ENCODE measurements at regions not wholly inside any gene's neighbourhood (a gene's known extent, or its start where the extent isn't known, plus 50 kb on each side); places are given as distances from the start of the nearest gene placed in this dataset.

- Histone ChIP-seq H2AK5ac (ENCODE audit: low read depth, low read length) (no peak overlapping the region), H3K23ac (ENCODE audit: low read depth, low read length) (no peak overlapping the region), H3K56ac (ENCODE audit: extremely low read depth, insufficient read depth, low read length) (no peak overlapping the region), H3K4me3 (ENCODE audit: insufficient read depth, low read depth, low read length) (no peak overlapping the region), H3K4me1 (ENCODE audit: control insufficient read depth, insufficient read depth, low read length) (no peaks in the 10 kb centered on the region), H2BK5ac (ENCODE audit: low read depth, low read length, poor library complexity, severe bottlenecking) (no peak overlapping the region), H3K79me1 (ENCODE audit: low read depth in 1 of 2, low read length in 2 of 2) (no peaks in the 10 kb centered on the region), H4K20me1 (ENCODE audit: insufficient read depth, low read length) (no peaks in the 10 kb centered on the region), H3K9ac (ENCODE audit: low read depth, low read length) (no peak overlapping the region), H4K5ac (ENCODE audit: low read depth, low read length) (no peak overlapping the region), H3K18ac (ENCODE audit: low read depth, low read length) (no peak overlapping the region), H3K9me3 (ENCODE audit: control insufficient read depth, insufficient read depth, low read length) (0 out of 2 replicates have a peak, but pooled peaks cover 2% of the 10 kb centered on the region), H3K27ac (ENCODE audit: insufficient read depth, low read length) (no peak overlapping the region), H4K8ac (ENCODE audit: low read depth in 2 of 2, low read length in 2 of 2) (no peak overlapping the region), H3K27me3 (ENCODE audit: control insufficient read depth, insufficient read depth, low read length) (no peaks in the 10 kb centered on the region), H3K9me1 (ENCODE audit: insufficient read depth, low read length) (no peaks in the 10 kb centered on the region), H3K4ac (ENCODE audit: low read depth, low read length) (no peak overlapping the region), H3K4me2 (ENCODE audit: low read depth, low read length) (no peak overlapping the region), H2AFZ (replicated peaks; ENCODE audit: low read length, poor library complexity) (no peak overlapping the region), H2BK120ac (ENCODE audit: low read depth, low read length) (no peak overlapping the region), H2AK9ac (replicated peaks; ENCODE audit: low read depth, low read length, poor library complexity) (no peak overlapping the region), H3K36me3 (ENCODE audit: control insufficient read depth, insufficient read depth, low read length) (no peaks in the 10 kb centered on the region), H4K91ac (ENCODE audit: insufficient read depth, low read depth, low read length) (no peak overlapping the region), H2BK20ac (ENCODE audit: low read depth, low read length) (no peak overlapping the region), H2BK15ac (ENCODE audit: low read depth, low read length) (no peak overlapping the region), H3K14ac (replicated peaks; ENCODE audit: low read depth, low read length) (no peak overlapping the region)
- ATAC-seq (ENCODE audit: low read depth) (no peak), DNase-seq (no peak)
- TF ChIP-seq SMC3 (IDR thresholded peaks at IDR 0.05; ENCODE audit: low read depth, low read length) (no peak), CHD1 (IDR thresholded peaks at IDR 0.05; ENCODE audit: low read depth, low read length) (no peak), RFX5 (IDR thresholded peaks at IDR 0.05; ENCODE audit: low read depth, low read length) (no peak), RAD21 (IDR thresholded peaks at IDR 0.05; ENCODE audit: low read length) (no peak), RCOR1 (IDR thresholded peaks at IDR 0.05; ENCODE audit: insufficient replicate concordance, low read length) (no peak)
- no TSS peak for BruUV-seq (replicated peaks)
- dilution Hi-C loops (cut with HindIII; ENCODE audit: low sequenced_read_pairs, unreplicated experiment): no loop called here
- POLR2A ChIA-PET (ENCODE audit: unreplicated experiment): no interaction called here
- in situ Hi-C loops (cut with MboI; ENCODE audit: low sequenced_read_pairs): no loop called here
- CTCF ChIA-PET: interaction anchor here (1.1 kb wide), 1 partner anchor 10 kb away, joined by 3 read pairs; no protein-coding TSS in a partner anchor
- 40% methylated on average over 1 of the region's 7 CpGs; no CpG with 5 or more reads in 1 of the 2 experiments for WGBS, 2 experiments (ENCODE audit: extremely low coverage in 2 of 2, insufficient read length in 1 of 2)
- intact Hi-C loops (cut with micrococcal nuclease): no loop called here
Measured at GRCh38 chr4:96097040-96097607, 257.2 kb downstream of the PDHA2 start.
